Panc1 (cell line): ENCODE measurements at regions not wholly inside any gene's neighbourhood (a gene's known extent, or its start where the extent isn't known, plus 50 kb on each side); places are given as distances from the start of the nearest gene placed in this dataset.

ENCODE experiments used
- CTCF ChIP-seq: fragments of 450-650 bp; IDR thresholded peaks from 2 replicates; pipeline ENCODE4 v1.5.1; 2017; ENCODE audit warnings: mild to moderate bottlenecking
- POLR2AphosphoS5 ChIP-seq: IDR thresholded peaks from 2 replicates; pipeline ENCODE4 v1.6.1; 2012; ENCODE audit warnings: mild to moderate bottlenecking, low read depth, low read length, moderate library complexity
- REST ChIP-seq, 2 experiments: IDR thresholded peaks; 2 replicates each; pipeline ENCODE4 v1.6.1; 2011 to 2012; ENCODE audit warnings: low read depth in 2 of 2, control low read depth in 1 of 2, low read length in 1 of 2, mild to moderate bottlenecking in 1 of 2, moderate library complexity in 1 of 2; ENCODE audit not compliant: insufficient read depth in 1 of 2
- SIN3A ChIP-seq: IDR thresholded peaks from 2 replicates; pipeline ENCODE4 v1.6.1; 2012; ENCODE audit warnings: low read depth, mild to moderate bottlenecking, low read length, moderate library complexity, borderline replicate concordance; ENCODE audit not compliant: insufficient read depth

GRCh38 chr15:26455828-26456227 lies 317.0 kb downstream of the GABRB3 start:
- TF ChIP-seq CTCF: no peak
- no peak for TF ChIP-seq POLR2AphosphoS5
- TF ChIP-seq SIN3A: no peak
- no peak for TF ChIP-seq REST (IDR thresholded peaks at IDR 0.05; ENCODE audit: insufficient read depth in 1 of 2, low read depth in 2 of 2, low read length in 1 of 2)
